ENCODE measurements at regions not wholly inside any gene's neighbourhood (a gene's known extent, or its start where the extent isn't known, plus 50 kb on each side); places are given as distances from the start of the nearest gene placed in this dataset.

GRCh38 chr12:125254856-125255255, 189.6 kb downstream of the AACS start:
- no peak for TF ChIP-seq CTCF (IDR thresholded peaks at IDR 0.05; ENCODE audit: insufficient read depth, low read depth, low read length)
- CTCF ChIA-PET = no interaction called here
- Histone ChIP-seq H3K4me3 (ENCODE audit: low read depth, low read length) (no peak overlapping the region), H3K36me3 (ENCODE audit: control insufficient read depth, insufficient read depth, low read length) (no peaks in the 10 kb centered on the region), H3K27me3 (ENCODE audit: control insufficient read depth, insufficient read depth, low read length) (no peaks in the 10 kb centered on the region)
- DNase-seq (ENCODE audit: low read depth) = no peak
- POLR2A ChIA-PET = no interaction called here

- Histone ChIP-seq H3K4me3 (ENCODE audit: low read depth, low read length) (no peak overlapping the region), H3K27me3 (ENCODE audit: control insufficient read depth, insufficient read depth, low read length) (no peaks in the 10 kb centered on the region), H3K36me3 (ENCODE audit: control insufficient read depth, insufficient read depth, low read length) (no peaks in the 10 kb centered on the region)
- DNase-seq (ENCODE audit: low read depth) = no peak
- TF ChIP-seq CTCF (IDR thresholded peaks at IDR 0.05; ENCODE audit: insufficient read depth, low read depth, low read length) = no peak
- POLR2A ChIA-PET = no interaction called here
- CTCF ChIA-PET = interaction anchor here (0.6 kb wide), 1 partner anchor 70 kb away, joined by 3 read pairs; the partner anchor contains the start of gene TMEM132B
These were observed 190.8 kb downstream of the AACS start for GRCh38 chr12:125255935-125256633.

GRCh38 chr12:125256634-125256936, 191.3 kb downstream of the AACS start:
- no peak overlapping the region for H3K4me3 ChIP-seq (ENCODE audit: low read depth, low read length)
- no peak for TF ChIP-seq CTCF (IDR thresholded peaks at IDR 0.05; ENCODE audit: insufficient read depth, low read depth, low read length)
- H3K27me3 ChIP-seq (ENCODE audit: control insufficient read depth, insufficient read depth, low read length) = no peaks in the 10 kb centered on the region
- DNase-seq (ENCODE audit: low read depth) = no peak
- ChIA-PET POLR2A (no interaction called here), CTCF (no interaction called here)
- H3K36me3 ChIP-seq (ENCODE audit: control insufficient read depth, insufficient read depth, low read length) = no peaks in the 10 kb centered on the region

- no peaks in the 10 kb centered on the region for H3K27me3 ChIP-seq (ENCODE audit: control insufficient read depth, insufficient read depth, low read length)
- ChIA-PET CTCF (no interaction called here), POLR2A (no interaction called here)
- TF ChIP-seq CTCF (IDR thresholded peaks at IDR 0.05; ENCODE audit: insufficient read depth, low read depth, low read length) = no peak
- no peak for DNase-seq (ENCODE audit: low read depth)
- no peaks in the 10 kb centered on the region for H3K36me3 ChIP-seq (ENCODE audit: control insufficient read depth, insufficient read depth, low read length)
- H3K4me3 ChIP-seq (ENCODE audit: low read depth, low read length) = no peak overlapping the region
These were observed 194.1 kb downstream of the AACS start for GRCh38 chr12:125259178-125259867.

- no peak for TF ChIP-seq CTCF (IDR thresholded peaks at IDR 0.05; ENCODE audit: insufficient read depth, low read depth, low read length)
- Histone ChIP-seq H3K4me3 (ENCODE audit: low read depth, low read length) (no peak overlapping the region), H3K36me3 (ENCODE audit: control insufficient read depth, insufficient read depth, low read length) (no peaks in the 10 kb centered on the region), H3K27me3 (ENCODE audit: control insufficient read depth, insufficient read depth, low read length) (no peaks in the 10 kb centered on the region)
- CTCF ChIA-PET = no interaction called here
- POLR2A ChIA-PET = no interaction called here
- no peak for DNase-seq (ENCODE audit: low read depth)
These were observed 197.6 kb downstream of the AACS start for GRCh38 chr12:125262851-125263250.
